ENCODE measurements at regions not wholly inside any gene's neighbourhood (a gene's known extent, or its start where the extent isn't known, plus 50 kb on each side); places are given as distances from the start of the nearest gene placed in this dataset.
"Not testable (repeated sequence)": the region's sequence is repeated elsewhere in the genome, so short reads cannot be mapped to it uniquely, and the experiment has no call there.

DNA sequence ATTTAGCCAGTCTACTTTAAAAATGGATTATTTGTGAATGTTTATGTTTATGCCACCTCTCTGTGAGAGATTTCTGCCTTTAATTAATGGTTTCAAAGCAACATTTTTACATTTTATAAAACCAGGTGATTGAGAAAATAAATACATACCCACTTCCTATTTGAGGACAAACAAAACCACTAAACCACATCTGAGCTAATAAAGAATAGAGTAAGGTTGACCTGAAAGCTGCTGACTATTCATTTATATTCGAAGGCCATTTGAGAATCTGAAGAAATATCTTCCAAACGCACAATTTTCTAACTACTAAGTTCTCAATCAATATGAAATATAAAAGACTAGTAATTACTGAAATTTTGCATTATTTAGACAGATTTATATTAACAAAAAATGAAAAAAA lies 705.1 kb downstream of the XPNPEP1 start:
- in situ Hi-C loops (cut with HindIII; ENCODE audit: low sequenced_read_pairs): no loop called here

DNA sequence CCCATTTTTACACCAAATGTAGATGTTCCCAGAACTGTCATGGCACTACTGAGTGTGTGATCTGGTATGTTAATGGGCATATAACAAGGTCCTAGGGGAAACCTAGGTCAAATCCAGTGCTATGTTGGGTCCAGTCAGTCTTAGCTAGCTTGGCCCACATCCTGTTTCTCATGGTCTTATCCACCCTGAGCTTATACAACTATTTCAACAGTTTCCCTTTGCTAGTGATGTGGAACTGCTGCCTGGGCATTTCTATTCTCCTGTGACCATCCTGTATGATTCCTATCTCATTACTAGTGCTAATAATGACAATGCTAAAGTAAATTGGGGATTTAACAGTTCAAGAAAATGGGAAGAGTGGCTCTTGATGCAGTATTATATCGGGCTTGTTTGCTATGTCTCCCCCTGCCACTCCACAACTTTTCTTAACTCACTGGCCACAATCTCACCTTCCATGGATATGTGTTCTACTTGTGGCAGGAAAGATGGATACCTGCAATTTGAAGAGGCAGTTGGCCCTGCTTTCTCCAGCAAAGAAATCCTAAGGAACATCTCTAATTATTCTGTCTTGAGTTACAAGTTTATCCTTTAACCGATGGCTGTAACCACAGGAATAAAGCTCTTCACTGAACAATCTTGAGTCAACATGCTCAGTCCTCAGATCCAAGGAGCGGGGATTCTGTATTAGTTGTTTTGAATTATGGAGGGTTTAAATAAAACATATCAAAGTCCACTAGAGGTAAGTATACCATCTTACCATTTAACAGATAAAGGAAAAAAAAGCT lies 707.8 kb downstream of the XPNPEP1 start:
- in situ Hi-C loops (cut with HindIII; ENCODE audit: low sequenced_read_pairs): no loop called here

DNA sequence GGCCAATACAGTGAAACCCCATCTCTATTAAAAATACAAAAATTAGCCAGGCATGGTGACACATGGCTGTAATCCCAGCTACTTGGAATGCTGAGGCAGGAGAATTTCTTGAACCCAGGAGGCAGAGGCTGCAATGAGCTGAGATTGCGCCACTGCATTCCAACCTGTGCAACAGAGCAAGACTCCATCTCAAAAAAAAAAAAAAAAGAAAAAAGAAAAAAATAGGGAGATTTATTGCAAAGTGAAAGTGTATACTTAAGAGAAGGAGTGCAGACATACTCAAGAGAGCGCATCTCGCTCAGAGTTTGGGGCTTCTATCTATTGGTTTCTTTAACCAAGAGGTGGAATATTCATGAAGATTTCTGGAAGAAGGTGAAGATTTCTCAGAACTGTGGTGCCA lies 708.4 kb downstream of the XPNPEP1 start:
- in situ Hi-C loops (cut with HindIII; ENCODE audit: low sequenced_read_pairs): not testable (repeated sequence)

DNA sequence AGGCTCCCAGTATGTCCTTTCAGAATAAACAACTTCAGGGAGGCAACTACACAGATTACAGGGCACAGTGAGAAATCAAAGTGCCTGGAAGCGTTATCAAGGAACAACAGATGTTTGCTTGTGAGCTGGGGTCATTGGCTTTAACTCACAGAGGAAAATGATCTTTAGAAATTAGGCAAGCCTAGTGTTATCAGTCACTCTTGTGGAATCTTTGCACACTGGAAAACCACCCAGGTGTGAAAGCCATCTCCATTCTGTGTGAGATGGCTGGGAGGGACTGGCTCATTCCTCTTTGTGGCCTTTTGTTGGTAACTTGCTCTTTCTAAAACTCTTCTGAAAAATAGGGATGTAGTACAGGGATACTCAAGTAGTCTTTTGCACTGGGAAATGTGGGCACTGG lies 716.0 kb downstream of the XPNPEP1 start:
- in situ Hi-C loops (cut with HindIII; ENCODE audit: low sequenced_read_pairs): no loop called here

DNA sequence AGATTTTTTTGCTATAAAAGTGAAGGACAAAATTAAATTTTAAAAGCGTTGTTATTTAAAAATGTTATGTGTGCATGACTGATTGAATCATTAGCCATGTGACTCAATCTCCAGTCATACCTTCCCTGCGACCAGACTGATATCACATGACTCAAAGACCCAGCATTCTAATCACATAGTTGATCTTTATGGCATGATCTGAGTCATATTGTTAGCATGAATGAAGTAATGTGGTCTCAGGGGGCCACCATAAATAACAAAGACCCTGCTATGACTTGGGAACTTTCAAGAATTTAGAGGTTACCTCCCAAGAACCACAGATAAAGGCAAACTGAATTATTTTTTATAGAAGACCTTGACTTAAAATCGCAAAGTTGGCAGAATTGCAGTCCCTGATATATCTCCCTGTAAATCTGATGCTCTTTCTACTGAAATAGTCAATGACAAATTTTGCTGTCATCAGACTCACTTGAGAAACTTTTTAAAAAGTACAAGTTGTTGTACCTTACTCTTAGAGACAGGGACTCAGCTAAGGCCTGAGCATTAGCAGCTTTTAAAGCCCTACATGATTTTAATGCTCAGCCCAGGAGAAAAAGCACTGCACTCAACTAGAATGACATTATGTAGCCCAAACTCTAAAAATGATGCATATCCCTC lies 717.3 kb downstream of the XPNPEP1 start:
- in situ Hi-C loops (cut with HindIII; ENCODE audit: low sequenced_read_pairs): no loop called here

DNA sequence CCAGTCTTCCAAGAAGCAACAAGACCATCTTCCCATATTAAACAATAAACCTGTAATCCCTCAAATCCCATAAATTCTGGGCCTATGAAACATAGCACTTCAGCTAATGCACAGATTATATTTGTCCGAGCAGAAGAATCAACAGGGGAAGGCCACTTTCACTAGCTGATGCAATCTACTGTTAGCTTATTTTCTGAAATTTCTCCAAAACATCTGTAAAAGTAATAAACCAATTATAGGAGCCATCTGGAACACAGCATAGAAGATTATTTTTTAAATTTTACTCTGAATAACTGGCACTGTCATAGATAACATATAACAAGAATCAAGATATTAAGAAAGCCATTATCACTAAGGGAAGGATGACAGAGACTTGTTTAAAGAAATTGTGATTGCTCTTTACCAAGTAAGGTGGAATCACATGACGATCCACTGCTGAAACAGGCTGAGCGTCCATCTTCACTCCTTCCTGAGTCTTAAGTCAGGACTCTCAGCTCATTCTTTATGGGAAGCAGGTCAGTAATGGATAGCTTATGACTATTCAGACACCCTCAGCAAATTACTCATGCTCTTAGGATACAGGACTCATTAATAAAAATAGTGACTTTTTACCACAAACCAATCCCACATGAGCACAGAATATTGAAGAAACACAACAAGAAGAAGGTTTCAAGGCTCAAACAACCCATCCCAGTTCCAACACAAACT lies 719.5 kb downstream of the XPNPEP1 start:
- in situ Hi-C loops (cut with HindIII; ENCODE audit: low sequenced_read_pairs): no loop called here

DNA sequence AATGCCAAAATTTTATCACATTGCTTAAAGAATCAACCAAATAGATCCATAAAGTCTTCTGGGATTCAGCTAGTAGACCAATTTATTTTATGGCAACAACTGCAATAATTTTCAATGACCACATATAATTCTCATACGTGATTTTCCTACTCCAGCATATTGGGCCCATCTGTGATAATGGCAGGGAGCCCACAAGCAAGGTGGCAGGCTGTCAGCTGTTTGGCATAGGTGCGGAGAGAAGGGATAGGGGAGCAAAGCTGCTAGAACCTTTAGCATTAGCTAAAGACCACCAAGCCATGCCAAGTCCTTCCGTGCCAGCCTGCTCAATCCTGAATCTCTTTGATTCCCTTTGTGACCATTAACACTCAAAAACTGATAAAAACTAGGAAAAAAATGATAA lies 721.2 kb downstream of the XPNPEP1 start:
- in situ Hi-C loops (cut with HindIII; ENCODE audit: low sequenced_read_pairs): no loop called here

DNA sequence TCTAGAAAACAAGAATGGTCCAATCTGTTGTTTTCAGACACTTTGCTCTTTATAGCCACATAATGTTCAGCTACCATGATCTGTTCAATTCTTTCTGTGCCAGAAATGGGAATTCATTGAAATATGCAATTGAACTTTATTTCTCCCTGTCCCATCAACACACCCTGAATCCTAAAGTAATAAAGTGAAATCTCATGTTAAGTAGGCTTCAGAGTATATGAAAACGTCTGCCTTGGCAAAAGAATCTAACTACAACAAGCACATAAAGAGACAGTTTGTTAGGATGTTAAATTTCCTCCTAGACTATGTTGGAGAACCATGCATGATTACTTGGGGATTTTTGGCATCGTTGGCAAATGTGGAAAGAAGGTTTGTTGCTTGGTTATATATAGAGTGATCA lies 722.7 kb downstream of the XPNPEP1 start:
- in situ Hi-C loops (cut with HindIII; ENCODE audit: low sequenced_read_pairs): no loop called here

DNA sequence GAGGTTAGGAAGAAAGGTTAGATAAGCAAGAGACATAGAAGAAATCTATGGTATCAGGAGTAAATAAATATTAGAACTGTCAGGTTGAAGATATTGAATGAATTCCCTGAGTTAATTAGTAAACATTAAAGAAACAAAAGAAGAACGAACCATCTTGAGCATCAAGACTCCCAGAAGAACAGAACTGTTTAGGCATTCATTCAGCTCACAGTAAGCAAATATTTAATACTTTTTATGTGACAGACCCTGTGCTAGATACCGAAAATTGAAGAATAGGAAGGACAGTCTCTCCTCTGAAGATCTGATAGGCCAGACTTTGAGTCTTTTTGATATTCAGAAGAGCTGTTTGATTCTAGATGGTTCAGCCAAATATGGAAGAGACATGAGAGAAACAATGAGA lies 731.5 kb downstream of the XPNPEP1 start:
- in situ Hi-C loops (cut with HindIII; ENCODE audit: low sequenced_read_pairs): no loop called here

DNA sequence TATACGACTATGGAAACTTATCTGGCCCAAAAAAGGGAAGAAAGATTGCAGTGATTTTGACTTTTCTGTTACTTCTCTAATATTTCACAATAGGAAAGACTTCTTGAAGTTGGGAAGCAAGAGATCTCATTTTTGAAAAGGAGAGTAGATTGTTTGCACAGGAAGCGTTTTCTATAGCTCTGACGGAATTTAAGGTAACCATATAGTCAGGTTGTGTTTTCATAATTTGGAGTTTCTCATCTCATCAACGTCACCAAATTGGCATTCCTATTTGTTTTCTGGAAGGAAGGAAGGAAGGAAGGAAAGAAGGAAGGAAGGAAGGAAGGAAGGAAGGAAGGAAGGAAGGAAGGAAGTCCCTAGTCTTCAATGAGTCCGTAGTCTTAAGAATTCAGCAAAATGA lies 732.0 kb downstream of the XPNPEP1 start:
- in situ Hi-C loops (cut with HindIII; ENCODE audit: low sequenced_read_pairs): no loop called here

DNA sequence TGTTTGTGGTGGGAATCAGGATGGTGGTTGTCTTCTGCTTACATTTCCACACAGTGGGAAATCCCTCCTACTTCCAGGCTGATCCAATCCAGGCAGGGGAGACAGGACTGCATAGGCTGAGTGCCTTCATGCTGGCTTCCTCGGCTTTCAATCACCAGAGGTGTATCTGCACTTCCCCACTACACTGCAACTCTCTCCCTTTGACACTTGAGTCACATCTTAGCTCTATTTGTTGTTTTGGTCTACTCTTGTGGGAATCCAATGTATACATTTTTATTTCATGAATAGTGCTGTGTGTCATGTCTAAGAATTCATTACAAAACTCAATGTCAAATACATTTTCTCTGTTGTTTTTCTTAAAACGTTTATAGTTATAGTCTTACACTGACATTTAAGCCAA lies 735.6 kb downstream of the XPNPEP1 start:
- in situ Hi-C loops (cut with HindIII; ENCODE audit: low sequenced_read_pairs): no loop called here

DNA sequence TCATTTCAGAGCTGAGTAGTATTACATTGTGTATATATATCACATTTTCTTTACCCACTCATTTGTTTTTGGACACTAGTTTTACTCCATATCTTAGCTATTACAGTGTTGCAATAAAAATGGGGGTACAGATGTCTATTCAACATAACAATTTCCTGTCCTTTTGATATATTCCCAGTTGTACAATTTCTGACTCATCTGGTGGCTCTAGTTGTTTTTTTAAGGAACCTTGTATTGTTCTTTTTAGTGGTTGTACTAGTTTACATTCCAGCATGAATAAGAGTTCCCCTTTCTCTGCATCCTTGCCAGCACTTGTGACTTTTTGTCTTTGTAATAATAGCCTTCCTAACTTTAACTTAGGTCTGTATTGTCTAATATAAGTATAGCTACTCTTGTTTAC lies 739.9 kb downstream of the XPNPEP1 start:
- in situ Hi-C loops (cut with HindIII; ENCODE audit: low sequenced_read_pairs): no loop called here

DNA sequence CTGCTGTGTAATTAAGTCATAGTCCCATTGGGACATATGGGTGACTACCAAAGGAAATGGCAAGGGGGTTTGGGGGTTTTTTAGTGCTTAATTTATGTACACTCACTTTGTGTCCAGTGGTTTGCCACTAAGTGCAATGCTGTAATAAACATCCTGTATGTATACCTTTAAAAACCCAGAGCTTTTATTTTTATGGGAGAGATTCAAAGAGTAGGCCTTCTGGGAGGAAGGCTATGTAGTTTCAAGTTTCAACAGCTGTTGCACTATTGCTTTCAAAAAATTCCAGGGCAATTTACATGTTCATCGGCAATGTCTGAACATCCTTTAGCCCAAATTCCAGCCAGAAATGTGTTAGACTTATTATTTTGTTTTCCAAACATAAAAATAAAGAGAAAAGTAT lies 744.7 kb downstream of the XPNPEP1 start:
- in situ Hi-C loops (cut with HindIII; ENCODE audit: low sequenced_read_pairs): no loop called here

DNA sequence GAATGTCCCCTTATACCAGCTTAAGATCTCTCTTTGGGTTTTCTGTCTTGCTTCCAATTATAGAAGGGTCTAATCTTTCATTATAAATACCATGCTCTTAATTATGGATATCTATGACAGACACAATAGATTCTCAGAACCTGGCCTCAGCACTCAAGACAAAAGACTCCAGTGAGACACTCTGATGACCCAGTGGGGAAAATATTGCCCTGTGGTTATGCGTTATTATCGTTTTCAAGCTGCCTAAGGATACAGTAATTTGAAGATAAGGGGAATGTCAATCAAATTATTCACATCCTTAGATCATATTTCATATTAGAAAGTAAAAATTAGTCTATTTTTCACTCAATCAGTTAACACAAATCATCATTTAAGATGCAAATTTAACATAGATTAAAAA lies 748.8 kb downstream of the XPNPEP1 start:
- in situ Hi-C loops (cut with HindIII; ENCODE audit: low sequenced_read_pairs): no loop called here

DNA sequence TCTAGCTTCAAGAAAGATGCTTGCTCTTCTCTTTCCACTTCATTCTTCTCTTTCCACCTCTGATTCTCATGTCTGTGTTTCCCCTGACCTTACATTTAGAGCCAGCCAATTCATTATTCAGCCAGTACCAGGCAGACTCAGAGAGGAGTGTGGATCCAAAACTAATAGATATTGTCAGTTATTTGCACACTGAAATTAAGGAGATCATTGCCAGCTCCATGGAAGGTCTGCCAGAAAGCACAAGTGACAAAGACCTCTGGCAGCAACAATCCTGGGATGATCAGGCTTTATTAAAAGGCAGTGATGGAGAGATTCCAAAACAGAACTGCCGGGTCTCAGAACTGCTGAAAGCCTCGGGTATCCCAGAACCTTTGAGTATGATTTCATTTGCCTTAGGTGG lies 749.4 kb downstream of the XPNPEP1 start:
- in situ Hi-C loops (cut with HindIII; ENCODE audit: low sequenced_read_pairs): no loop called here

DNA sequence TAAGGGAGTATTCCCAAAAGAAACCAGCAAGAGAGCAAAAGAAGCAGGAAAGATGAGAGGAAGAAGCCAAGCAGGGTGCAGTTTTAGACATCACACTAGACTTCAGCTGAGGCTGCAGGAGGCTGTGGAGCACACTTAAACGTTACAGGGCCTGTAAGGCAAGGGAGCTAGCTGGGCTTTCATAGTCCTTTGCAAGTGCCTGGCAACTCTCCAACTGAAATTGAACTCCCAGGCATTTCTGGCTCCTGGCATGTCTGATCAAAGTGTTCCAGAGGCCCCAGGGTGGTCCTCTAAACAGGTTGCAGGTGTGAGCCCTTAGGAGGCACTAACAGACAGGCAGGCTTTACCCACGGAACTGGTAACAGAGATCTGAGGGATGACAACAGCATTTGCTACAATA lies 750.2 kb downstream of the XPNPEP1 start:
- in situ Hi-C loops (cut with HindIII; ENCODE audit: low sequenced_read_pairs): no loop called here

DNA sequence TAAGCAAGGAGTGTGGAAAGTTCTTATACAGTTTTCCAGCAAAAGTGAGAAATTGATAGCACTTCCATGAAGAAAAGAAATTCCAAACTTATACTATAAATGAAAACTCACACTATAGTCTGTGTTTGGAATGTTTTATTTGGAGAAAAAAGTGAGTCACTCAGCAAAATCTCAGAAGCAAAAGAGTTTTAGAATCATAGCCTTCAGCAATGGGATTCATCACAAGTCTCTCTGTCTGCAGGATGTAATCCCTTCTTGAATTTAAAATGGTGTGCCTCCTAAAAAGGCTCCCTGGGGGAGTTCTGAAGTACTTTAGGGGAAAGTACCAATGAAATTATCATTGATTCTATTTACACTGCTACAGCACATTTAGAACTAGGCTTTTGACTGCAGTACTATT lies 756.4 kb downstream of the XPNPEP1 start:
- in situ Hi-C loops (cut with HindIII; ENCODE audit: low sequenced_read_pairs): no loop called here

DNA sequence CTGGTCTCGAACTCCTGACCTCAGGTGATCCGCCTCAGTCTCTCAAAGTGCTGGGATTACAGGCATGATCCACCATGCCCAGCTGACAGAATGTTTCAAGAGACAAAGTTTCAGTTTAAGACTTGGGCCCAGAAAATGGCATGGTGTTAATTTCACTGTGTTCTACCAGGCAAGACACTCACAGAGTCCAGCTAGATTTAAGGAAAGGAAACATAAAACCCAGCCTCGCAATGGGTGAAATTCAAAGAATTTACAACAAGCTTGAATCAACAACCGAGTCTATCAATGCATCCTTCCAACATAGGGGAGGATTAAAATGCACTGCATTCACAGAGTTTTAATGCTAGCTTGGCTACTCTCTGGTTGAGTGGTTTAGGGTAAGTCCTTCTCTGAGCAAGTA lies 764.0 kb downstream of the XPNPEP1 start:
- in situ Hi-C loops (cut with HindIII; ENCODE audit: low sequenced_read_pairs): loop anchor here (5.0 kb wide), 1 partner anchor 168 kb away; no protein-coding TSS in a partner anchor

DNA sequence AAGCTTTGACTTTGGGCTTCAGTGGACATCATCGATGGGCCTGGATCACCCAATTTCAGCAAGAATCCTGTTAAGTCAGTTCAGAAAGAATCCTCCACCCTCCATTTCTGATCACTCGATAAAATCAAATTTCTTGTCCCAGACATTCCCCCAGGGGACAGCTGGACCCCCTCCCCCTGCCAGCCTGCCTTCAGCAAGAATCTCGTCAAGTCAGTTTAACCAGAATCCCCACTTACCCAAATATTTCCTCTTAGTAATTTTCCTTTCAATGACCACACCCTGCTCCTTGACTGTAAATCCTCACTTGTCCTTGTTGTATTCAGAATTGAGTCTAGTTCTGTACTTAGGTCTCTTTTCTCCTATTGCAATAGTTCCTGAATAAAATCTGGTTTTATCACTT lies 766.9 kb downstream of the XPNPEP1 start:
- in situ Hi-C loops (cut with HindIII; ENCODE audit: low sequenced_read_pairs): loop anchor here (5.0 kb wide), 1 partner anchor 171 kb away; no protein-coding TSS in a partner anchor

DNA sequence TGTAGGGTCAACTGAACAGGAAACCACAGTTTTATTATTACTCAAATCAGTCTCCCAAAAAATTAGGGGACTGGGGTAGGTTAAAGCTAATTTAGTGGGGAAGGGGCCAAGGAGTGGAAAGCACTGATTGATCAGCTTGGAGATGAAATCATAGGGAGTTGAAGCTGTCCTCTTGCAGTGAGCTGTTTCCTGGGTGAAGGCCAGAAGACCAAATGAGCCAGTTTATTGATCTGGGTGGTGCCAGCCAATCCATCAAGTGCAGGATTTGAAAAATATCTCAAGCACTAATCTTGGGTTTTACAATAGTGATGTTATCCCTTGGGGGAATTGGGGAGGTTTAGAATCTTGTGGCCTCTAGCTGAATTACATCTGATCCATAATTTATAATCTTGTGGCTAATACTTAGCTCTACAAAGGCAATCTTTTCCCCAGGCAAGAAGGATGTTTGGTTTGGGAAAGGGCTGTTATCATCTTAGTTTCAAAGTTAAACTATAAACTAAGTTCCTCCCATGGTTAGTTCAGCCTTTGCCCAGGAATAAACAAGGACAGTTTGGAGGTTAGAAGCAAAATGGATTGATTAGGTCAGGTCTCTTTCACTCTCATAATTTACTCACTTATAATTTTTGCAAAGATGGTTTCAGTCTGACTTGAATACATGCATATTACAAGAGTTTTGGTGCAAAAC lies 773.5 kb downstream of the XPNPEP1 start:
- in situ Hi-C loops (cut with HindIII; ENCODE audit: low sequenced_read_pairs): no loop called here

DNA sequence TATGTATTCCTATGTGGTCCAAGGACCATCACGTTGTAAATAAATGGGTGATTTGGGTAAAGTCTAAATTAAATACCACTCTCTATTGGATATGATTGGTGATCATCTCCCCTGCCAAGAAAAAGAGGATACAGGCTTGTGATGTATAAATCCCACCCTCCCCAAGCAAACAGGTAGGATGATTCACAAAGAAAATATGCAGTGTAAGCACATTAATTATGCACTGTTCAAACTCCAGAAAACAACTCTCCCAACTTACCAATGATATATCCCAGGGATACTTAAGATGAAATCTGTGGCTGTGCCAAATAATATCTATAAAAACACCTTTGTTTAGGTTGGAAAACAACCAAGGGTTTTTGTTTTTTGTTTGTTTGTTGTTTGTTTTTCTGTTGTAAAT lies 795.9 kb downstream of the XPNPEP1 start:
- in situ Hi-C loops (cut with HindIII; ENCODE audit: low sequenced_read_pairs): no loop called here

All from endothelial cell of hepatic sinusoid (primary cell).